ENCODE measurements at regions not wholly inside any gene's neighbourhood (a gene's known extent, or its start where the extent isn't known, plus 50 kb on each side); places are given as distances from the start of the nearest gene placed in this dataset.

GRCh38 chr4:158397781-158398180, 123.9 kb upstream of the RXFP1 start:
- TF ChIP-seq, protein P1, sequence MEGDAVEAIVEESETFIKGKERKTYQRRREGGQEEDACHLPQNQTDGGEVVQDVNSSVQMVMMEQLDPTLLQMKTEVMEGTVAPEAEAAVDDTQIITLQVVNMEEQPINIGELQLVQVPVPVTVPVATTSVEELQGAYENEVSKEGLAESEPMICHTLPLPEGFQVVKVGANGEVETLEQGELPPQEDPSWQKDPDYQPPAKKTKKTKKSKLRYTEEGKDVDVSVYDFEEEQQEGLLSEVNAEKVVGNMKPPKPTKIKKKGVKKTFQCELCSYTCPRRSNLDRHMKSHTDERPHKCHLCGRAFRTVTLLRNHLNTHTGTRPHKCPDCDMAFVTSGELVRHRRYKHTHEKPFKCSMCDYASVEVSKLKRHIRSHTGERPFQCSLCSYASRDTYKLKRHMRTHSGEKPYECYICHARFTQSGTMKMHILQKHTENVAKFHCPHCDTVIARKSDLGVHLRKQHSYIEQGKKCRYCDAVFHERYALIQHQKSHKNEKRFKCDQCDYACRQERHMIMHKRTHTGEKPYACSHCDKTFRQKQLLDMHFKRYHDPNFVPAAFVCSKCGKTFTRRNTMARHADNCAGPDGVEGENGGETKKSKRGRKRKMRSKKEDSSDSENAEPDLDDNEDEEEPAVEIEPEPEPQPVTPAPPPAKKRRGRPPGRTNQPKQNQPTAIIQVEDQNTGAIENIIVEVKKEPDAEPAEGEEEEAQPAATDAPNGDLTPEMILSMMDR (tag by site-specific recombination; IDR thresholded peaks at IDR 0.05) = no peak
- no peak for TF ChIP-seq ZNF768 (tag by site-specific recombination; IDR thresholded peaks at IDR 0.05)
- TF ChIP-seq, protein P2, sequence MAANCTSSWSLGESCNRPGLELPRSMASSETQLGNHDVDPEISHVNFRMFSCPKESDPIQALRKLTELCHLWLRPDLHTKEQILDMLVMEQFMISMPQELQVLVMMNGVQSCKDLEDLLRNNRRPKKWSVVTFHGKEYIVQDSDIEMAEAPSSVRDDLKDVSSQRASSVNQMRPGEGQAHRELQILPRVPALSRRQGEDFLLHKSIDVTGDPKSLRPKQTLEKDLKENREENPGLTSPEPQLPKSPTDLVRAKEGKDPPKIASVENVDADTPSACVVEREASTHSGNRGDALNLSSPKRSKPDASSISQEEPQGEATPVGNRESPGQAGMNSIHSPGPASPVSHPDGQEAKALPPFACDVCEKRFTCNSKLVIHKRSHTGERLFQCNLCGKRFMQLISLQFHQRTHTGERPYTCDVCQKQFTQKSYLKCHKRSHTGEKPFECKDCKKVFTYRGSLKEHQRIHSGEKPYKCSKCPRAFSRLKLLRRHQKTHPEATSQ (tag by site-specific recombination; IDR thresholded peaks at IDR 0.05) = no peak
- TF ChIP-seq ZNF175 (tag by site-specific recombination; IDR thresholded peaks at IDR 0.05) = no peak
- no peak for TF ChIP-seq ZNF302 (tag by site-specific recombination; IDR thresholded peaks at IDR 0.05; ENCODE audit: low read depth)
- TF ChIP-seq SCRT1 (tag by site-specific recombination; IDR thresholded peaks at IDR 0.05; ENCODE audit: borderline replicate concordance) = no peak
- no peak for TF ChIP-seq ZNF202 (tag by site-specific recombination; IDR thresholded peaks at IDR 0.05; ENCODE audit: borderline replicate concordance)
